H1 (cell line): ENCODE measurements at regions not wholly inside any gene's neighbourhood (a gene's known extent, or its start where the extent isn't known, plus 50 kb on each side); places are given as distances from the start of the nearest gene placed in this dataset.

Experiments
- BCL11A ChIP-seq, 2 experiments: IDR thresholded peaks; one replicate each; pipeline ENCODE4 v1.6.1; 2011; ENCODE audit warnings: low read depth in 2 of 2, low read length in 2 of 2, mild to moderate bottlenecking in 2 of 2
- CHD2 ChIP-seq: IDR thresholded peaks from 2 replicates; pipeline ENCODE4 v1.6.1; 2012; ENCODE audit warnings: low read length, improper control_type of control experiment
- TAF7 ChIP-seq: optimal IDR thresholded peaks from 2 replicates; pipeline ENCODE3; 2011; ENCODE audit warnings: low read depth, mild to moderate bottlenecking, inconsistent platforms, low read length, moderate library complexity, borderline replicate concordance
- TBP ChIP-seq: IDR thresholded peaks from 2 replicates; pipeline ENCODE4 v1.6.1; 2011; ENCODE audit warnings: low read depth, low read length, improper control_type of control experiment
- TF ChIP-seq, protein P1 (sequence below): fragments of 300-600 bp; sonication (generic); IDR thresholded peaks from 2 replicates; pipeline ENCODE4 v1.7.1; 2012; ENCODE audit warnings: low read length, moderate library complexity, mild to moderate bottlenecking, inconsistent platforms; ENCODE audit not compliant: insufficient replicate concordance

DNA sequence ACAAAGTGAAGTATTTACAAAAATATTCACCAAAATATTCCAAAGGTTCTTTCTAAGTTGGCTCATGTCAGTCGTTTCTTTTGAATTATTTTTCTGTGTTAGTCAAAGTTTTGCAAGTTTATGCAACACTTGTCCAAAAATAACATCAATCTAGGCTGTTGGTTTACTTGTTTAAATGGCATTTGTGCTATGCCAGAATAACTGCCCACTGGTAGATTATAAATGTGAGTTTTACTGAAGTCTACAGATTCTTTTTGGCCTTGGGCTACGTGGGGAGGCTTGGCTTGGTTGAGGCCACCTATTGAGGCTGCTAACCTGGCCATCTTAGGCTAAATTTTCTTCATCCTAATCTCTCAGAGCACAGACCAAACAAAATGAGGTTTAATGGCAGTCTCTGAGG, 1091.9 kb upstream of the RAG2 start (continued):
- TF ChIP-seq, protein P1, sequence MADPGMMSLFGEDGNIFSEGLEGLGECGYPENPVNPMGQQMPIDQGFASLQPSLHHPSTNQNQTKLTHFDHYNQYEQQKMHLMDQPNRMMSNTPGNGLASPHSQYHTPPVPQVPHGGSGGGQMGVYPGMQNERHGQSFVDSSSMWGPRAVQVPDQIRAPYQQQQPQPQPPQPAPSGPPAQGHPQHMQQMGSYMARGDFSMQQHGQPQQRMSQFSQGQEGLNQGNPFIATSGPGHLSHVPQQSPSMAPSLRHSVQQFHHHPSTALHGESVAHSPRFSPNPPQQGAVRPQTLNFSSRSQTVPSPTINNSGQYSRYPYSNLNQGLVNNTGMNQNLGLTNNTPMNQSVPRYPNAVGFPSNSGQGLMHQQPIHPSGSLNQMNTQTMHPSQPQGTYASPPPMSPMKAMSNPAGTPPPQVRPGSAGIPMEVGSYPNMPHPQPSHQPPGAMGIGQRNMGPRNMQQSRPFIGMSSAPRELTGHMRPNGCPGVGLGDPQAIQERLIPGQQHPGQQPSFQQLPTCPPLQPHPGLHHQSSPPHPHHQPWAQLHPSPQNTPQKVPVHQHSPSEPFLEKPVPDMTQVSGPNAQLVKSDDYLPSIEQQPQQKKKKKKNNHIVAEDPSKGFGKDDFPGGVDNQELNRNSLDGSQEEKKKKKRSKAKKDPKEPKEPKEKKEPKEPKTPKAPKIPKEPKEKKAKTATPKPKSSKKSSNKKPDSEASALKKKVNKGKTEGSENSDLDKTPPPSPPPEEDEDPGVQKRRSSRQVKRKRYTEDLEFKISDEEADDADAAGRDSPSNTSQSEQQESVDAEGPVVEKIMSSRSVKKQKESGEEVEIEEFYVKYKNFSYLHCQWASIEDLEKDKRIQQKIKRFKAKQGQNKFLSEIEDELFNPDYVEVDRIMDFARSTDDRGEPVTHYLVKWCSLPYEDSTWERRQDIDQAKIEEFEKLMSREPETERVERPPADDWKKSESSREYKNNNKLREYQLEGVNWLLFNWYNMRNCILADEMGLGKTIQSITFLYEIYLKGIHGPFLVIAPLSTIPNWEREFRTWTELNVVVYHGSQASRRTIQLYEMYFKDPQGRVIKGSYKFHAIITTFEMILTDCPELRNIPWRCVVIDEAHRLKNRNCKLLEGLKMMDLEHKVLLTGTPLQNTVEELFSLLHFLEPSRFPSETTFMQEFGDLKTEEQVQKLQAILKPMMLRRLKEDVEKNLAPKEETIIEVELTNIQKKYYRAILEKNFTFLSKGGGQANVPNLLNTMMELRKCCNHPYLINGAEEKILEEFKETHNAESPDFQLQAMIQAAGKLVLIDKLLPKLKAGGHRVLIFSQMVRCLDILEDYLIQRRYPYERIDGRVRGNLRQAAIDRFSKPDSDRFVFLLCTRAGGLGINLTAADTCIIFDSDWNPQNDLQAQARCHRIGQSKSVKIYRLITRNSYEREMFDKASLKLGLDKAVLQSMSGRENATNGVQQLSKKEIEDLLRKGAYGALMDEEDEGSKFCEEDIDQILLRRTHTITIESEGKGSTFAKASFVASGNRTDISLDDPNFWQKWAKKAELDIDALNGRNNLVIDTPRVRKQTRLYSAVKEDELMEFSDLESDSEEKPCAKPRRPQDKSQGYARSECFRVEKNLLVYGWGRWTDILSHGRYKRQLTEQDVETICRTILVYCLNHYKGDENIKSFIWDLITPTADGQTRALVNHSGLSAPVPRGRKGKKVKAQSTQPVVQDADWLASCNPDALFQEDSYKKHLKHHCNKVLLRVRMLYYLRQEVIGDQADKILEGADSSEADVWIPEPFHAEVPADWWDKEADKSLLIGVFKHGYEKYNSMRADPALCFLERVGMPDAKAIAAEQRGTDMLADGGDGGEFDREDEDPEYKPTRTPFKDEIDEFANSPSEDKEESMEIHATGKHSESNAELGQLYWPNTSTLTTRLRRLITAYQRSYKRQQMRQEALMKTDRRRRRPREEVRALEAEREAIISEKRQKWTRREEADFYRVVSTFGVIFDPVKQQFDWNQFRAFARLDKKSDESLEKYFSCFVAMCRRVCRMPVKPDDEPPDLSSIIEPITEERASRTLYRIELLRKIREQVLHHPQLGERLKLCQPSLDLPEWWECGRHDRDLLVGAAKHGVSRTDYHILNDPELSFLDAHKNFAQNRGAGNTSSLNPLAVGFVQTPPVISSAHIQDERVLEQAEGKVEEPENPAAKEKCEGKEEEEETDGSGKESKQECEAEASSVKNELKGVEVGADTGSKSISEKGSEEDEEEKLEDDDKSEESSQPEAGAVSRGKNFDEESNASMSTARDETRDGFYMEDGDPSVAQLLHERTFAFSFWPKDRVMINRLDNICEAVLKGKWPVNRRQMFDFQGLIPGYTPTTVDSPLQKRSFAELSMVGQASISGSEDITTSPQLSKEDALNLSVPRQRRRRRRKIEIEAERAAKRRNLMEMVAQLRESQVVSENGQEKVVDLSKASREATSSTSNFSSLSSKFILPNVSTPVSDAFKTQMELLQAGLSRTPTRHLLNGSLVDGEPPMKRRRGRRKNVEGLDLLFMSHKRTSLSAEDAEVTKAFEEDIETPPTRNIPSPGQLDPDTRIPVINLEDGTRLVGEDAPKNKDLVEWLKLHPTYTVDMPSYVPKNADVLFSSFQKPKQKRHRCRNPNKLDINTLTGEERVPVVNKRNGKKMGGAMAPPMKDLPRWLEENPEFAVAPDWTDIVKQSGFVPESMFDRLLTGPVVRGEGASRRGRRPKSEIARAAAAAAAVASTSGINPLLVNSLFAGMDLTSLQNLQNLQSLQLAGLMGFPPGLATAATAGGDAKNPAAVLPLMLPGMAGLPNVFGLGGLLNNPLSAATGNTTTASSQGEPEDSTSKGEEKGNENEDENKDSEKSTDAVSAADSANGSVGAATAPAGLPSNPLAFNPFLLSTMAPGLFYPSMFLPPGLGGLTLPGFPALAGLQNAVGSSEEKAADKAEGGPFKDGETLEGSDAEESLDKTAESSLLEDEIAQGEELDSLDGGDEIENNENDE = no peak
- no peak for TF ChIP-seq TBP
- no peak for TF ChIP-seq TAF7
- TF ChIP-seq BCL11A (IDR thresholded peaks at IDR 0.05; ENCODE audit: low read depth in 2 of 2, low read length in 2 of 2) = no peak
- TF ChIP-seq CHD2 = no peak
